Loucy (cell line): ENCODE measurements at regions not wholly inside any gene's neighbourhood (a gene's known extent, or its start where the extent isn't known, plus 50 kb on each side); places are given as distances from the start of the nearest gene placed in this dataset.

Experiments
- H2AFZ ChIP-seq: fragments of 200-600 bp; sonication (generic); 2 replicates; pipeline ENCODE4 v1.6.0; 2016; ENCODE audit warnings: antibody characterized with exemption, mild to moderate bottlenecking, low read length, moderate library complexity
- H3F3A ChIP-seq: fragments of 200-600 bp; 2 replicates; pipeline ENCODE4 v1.6.0; 2016; ENCODE audit warnings: antibody characterized with exemption, low read depth, mild to moderate bottlenecking
- H3K27me3 ChIP-seq: fragments of 200-600 bp; sonication (generic); 2 replicates; pipeline ENCODE4 v1.6.1; 2014; ENCODE audit warnings: low read length, mild to moderate bottlenecking; ENCODE audit not compliant: insufficient read depth, poor library complexity, severe bottlenecking
- H3K36me3 ChIP-seq: fragments of 200-600 bp; sonication (generic); 2 replicates; pipeline ENCODE4 v1.6.1; 2016; ENCODE audit warnings: low read length; ENCODE audit not compliant: insufficient read depth
- H3K4me1 ChIP-seq: fragments of 200-600 bp; sonication (generic); 2 replicates; pipeline ENCODE4 v1.5.1; 2014; ENCODE audit warnings: low read length, mild to moderate bottlenecking; ENCODE audit not compliant: insufficient read depth, poor library complexity, severe bottlenecking
- H3K4me2 ChIP-seq: fragments of 200-600 bp; sonication (generic); 2 replicates; pipeline ENCODE4 v1.6.0; 2014; ENCODE audit warnings: antibody characterized with exemption, low read length, low read depth, mild to moderate bottlenecking; ENCODE audit not compliant: poor library complexity, severe bottlenecking
- H3K4me3 ChIP-seq: fragments of 200-600 bp; sonication (generic); 2 replicates; pipeline ENCODE4 v1.5.1; 2014; ENCODE audit warnings: low read length, mild to moderate bottlenecking, mixed read lengths; ENCODE audit not compliant: poor library complexity, severe bottlenecking
- H3K79me2 ChIP-seq: fragments of 200-600 bp; sonication (generic); 2 replicates; pipeline ENCODE4 v1.6.1; 2014; ENCODE audit warnings: low read length; ENCODE audit not compliant: insufficient read depth
- H3K9ac ChIP-seq: fragments of 200-600 bp; sonication (generic); 2 replicates; pipeline ENCODE4 v1.6.0; 2014; ENCODE audit warnings: mild to moderate bottlenecking, low read depth, low read length, moderate library complexity; ENCODE audit not compliant: poor library complexity, severe bottlenecking
- H3K9me2 ChIP-seq: fragments of 200-600 bp; sonication (generic); replicated peaks from 2 replicates; pipeline ENCODE4 v1.6.1; 2016; ENCODE audit warnings: low read depth, low read length, mixed read lengths
- H3K9me3 ChIP-seq: fragments of 200-600 bp; sonication (generic); 2 replicates; pipeline ENCODE4 v1.6.1; 2014; ENCODE audit warnings: mild to moderate bottlenecking, antibody characterized with exemption, low read length, low read depth; ENCODE audit not compliant: insufficient read depth
- H4K20me1 ChIP-seq: fragments of 200-600 bp; sonication (generic); 2 replicates; pipeline ENCODE4 v1.6.0; 2014; ENCODE audit warnings: antibody characterized with exemption, low read length, mild to moderate bottlenecking; ENCODE audit not compliant: insufficient read depth, poor library complexity, severe bottlenecking
- EZH2phosphoT487 ChIP-seq: fragments of 200-600 bp; IDR thresholded peaks from 2 replicates; pipeline ENCODE4 v1.6.1; 2018; ENCODE audit warnings: antibody characterized with exemption, mild to moderate bottlenecking, moderate library complexity, borderline replicate concordance
- TF ChIP-seq, protein P1 (sequence below): fragments of 200-600 bp; sonication (generic); conservative IDR thresholded peaks from 2 replicates; pipeline ENCODE4 v1.5.1; 2014; ENCODE audit warnings: mild to moderate bottlenecking, antibody characterized with exemption, low read length

DNA sequence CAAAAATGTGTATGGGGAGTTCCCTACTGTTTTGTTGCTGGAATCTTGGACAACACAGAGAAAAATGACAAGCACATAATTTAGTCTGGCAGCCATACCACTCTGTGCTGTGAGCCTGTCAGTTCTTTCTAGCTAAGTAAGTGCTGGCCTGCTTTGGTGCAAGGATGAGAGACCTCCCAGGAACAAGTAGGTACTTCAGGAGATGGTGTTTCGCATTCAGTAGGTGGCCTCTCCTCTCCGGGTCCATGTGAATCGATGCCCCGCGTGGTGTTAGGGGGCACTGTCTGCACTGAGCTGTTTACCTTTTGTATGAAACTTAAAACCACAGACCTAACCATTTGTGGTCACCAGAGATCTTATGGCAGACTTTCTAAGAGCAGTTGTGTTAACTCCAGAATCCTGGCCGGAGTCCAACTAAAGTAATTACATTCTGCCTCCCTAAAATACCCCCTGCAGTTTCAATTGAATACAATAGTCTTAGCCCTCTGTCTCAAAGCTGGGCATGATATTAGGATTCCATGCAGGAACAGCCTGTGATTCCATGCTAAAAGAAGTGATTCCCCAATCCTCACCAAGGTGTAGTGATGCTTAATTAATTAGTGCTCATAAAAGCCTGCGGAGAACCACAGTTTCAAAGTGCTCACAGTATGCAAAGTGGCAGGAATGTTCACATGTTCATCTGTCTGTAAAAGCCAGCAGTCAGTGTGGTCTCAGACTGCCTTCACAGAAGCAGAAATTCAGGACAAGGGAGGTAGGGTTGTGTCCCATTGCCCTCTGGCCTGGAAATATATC, 64.2 kb downstream of the LLPH start:
- Histone ChIP-seq H3F3A (no peaks in the 10 kb centered on the region), H3K27me3 (peaks cover 18% of the 10 kb centered on the region), H3K79me2 (no peaks in the 10 kb centered on the region), H3K9me2 (no peaks in the 10 kb centered on the region), H3K9me3 (no peaks in the 10 kb centered on the region), H3K4me2 (peak overlapping the region; percentile 56), H3K4me3 (peak overlapping the region; percentile 23), H3K9ac (no peak overlapping the region), H4K20me1 (no peaks in the 10 kb centered on the region), H3K4me1 (peaks cover 18% of the 10 kb centered on the region), H3K36me3 (no peaks in the 10 kb centered on the region), H2AFZ (no peak overlapping the region)
- TF ChIP-seq EZH2phosphoT487: no peak
- TF ChIP-seq, protein P1, sequence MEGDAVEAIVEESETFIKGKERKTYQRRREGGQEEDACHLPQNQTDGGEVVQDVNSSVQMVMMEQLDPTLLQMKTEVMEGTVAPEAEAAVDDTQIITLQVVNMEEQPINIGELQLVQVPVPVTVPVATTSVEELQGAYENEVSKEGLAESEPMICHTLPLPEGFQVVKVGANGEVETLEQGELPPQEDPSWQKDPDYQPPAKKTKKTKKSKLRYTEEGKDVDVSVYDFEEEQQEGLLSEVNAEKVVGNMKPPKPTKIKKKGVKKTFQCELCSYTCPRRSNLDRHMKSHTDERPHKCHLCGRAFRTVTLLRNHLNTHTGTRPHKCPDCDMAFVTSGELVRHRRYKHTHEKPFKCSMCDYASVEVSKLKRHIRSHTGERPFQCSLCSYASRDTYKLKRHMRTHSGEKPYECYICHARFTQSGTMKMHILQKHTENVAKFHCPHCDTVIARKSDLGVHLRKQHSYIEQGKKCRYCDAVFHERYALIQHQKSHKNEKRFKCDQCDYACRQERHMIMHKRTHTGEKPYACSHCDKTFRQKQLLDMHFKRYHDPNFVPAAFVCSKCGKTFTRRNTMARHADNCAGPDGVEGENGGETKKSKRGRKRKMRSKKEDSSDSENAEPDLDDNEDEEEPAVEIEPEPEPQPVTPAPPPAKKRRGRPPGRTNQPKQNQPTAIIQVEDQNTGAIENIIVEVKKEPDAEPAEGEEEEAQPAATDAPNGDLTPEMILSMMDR: peak; percentile 56

DNA sequence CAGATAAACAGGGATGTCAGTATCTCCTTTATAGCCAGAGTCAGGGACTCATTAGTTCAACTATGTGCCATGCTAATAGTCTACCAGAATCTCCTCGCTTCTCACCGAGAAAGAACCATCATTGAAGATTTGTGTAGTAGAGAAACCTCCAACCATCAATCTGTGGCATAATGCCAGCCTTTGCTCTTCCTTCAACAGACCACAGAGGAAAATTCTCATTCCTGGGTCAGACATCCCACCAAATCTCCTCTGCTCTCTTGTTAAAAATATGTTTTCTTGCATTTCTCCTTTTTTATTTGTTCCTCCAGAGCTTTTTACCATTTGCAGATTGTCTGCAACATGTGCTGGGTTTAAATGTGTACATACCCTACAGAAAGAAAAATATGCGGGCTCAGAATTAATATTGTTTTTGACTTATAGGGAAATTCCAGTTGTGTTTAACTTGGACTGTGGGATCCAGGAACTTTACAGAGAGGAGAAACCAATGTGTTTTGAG, 64.9 kb downstream of the LLPH start:
- H4K20me1 ChIP-seq: no peaks in the 10 kb centered on the region

DNA sequence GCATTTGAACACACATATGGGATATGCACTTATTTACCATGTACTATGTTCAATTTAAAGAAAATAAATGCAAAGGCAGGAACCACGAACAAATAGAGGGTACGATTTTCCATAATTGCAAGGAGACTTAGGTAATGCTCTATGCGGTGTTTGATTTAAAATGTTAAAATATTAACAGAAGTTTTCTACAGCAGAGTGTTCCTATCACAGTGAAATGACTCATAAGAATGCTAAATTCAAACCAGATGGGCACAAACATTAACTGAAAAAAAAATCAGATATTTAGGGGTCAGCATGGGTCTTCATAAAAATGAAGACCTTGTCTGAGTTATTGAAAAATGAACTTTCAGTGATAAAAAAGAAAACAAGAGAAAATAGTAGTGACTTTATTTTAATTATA, 65.4 kb downstream of the LLPH start:
- TF ChIP-seq, protein P1: no peak
- no peak for TF ChIP-seq EZH2phosphoT487
- no peaks in the 10 kb centered on the region for H3K9me3 ChIP-seq
- no peaks in the 10 kb centered on the region for H4K20me1 ChIP-seq
- no peaks in the 10 kb centered on the region for H3K36me3 ChIP-seq
- H2AFZ ChIP-seq: no peak overlapping the region
- no peak overlapping the region for H3K4me3 ChIP-seq
- no peak overlapping the region for H3K9ac ChIP-seq
- peaks cover 18% of the 10 kb centered on the region for H3K27me3 ChIP-seq
- H3K9me2 ChIP-seq: no peaks in the 10 kb centered on the region
- H3K79me2 ChIP-seq: no peaks in the 10 kb centered on the region
- H3F3A ChIP-seq: no peaks in the 10 kb centered on the region
- peaks cover 26% of the 10 kb centered on the region for H3K4me1 ChIP-seq
- H3K4me2 ChIP-seq: no peak overlapping the region

More for the DNA sequence above, 64.9 kb downstream of the LLPH start:
- H3K9me2 ChIP-seq: no peaks in the 10 kb centered on the region
- H3K9ac ChIP-seq: no peak overlapping the region
- no peaks in the 10 kb centered on the region for H3K9me3 ChIP-seq
- H3K27me3 ChIP-seq: peaks cover 18% of the 10 kb centered on the region
- H3K36me3 ChIP-seq: no peaks in the 10 kb centered on the region
- H3K4me3 ChIP-seq: no peak overlapping the region
- TF ChIP-seq, protein P1: no peak
- TF ChIP-seq EZH2phosphoT487: no peak
- H3K4me1 ChIP-seq: peaks cover 21% of the 10 kb centered on the region
- no peak overlapping the region for H3K4me2 ChIP-seq
- no peak overlapping the region for H2AFZ ChIP-seq
- H3F3A ChIP-seq: no peaks in the 10 kb centered on the region
- H3K79me2 ChIP-seq: no peaks in the 10 kb centered on the region
